ENCODE measurements at regions not wholly inside any gene's neighbourhood (a gene's known extent, or its start where the extent isn't known, plus 50 kb on each side); places are given as distances from the start of the nearest gene placed in this dataset.
"Not testable (repeated sequence)": the region's sequence is repeated elsewhere in the genome, so short reads cannot be mapped to it uniquely, and the experiment has no call there.

DNA sequence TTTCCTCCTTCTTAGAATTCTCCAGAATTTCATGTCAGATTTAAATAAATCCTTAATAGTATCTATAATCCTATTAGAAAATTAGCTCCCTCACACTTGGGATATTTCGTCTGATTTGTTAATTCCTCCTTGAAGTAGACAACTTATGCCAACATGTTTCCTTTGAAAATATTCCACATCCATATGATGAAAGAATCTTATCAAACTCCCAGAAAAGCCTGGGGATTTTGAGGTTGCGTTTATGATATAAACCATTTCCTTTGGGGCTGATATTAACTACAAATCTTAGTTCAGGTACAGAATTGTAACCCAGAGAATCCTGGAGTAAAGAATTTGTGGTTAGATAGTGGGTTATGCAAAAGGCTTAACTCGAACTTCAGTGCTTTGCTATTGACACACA is 2373.8 kb upstream of the ACO1 start:
- DNase-seq (ENCODE audit: low read depth): no peak

DNA sequence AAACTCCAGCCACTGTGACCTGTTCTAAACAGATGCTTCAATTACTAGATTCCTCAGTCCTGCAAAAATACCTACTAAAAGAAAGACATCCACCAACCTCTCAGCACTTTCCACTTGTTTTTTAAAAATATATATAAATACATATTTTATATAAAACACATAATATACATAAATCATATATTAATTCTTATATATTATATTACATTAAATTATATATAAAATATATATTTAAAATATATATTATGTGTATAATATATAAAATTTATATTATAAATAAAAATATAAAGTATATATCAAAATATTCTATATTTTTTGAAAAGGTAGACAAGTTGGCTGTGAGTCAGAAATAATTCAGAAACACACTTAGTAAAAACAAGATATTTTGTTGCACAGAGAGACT is 2371.8 kb upstream of the ACO1 start:
- no peak for DNase-seq (ENCODE audit: low read depth)

DNA sequence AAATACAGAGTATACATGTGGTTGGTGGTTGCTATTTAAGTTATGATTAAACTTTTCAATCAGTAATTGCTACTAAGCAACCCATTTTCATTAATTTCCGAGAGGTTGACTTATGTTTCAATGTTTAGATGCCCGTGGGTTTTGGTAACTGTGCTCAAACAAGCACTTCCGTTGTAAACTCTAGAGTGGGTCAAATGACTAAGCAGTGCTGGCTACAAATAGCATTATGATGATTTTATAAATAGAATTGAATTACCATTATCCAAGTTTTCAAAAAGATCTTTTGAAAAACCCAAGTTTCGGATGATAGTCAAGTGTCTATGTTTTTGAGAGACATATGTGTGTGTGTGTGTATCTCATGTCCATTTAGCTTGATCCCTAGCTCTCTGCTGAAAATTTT is 2369.4 kb upstream of the ACO1 start:
- no peak for DNase-seq (ENCODE audit: low read depth)

DNA sequence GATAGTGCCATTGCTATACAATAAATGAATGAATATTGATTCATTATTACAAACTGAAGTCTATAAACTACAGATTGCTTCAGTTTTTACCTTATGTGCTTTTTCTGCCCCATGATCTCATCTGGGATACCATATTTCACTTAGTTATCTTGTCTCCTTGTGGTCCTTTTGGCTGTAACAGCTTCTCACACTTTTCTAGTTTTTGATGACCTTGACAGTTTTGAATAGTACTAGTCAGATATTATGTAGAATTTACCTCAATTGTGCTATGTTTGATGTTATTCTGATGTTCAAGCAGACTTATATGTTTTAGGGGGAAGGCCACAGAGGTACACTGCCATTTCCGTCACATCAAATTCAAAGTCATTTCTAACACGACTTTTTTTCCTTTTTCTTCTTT is 2364.3 kb upstream of the ACO1 start:
- no peak for DNase-seq (ENCODE audit: low read depth)

DNA sequence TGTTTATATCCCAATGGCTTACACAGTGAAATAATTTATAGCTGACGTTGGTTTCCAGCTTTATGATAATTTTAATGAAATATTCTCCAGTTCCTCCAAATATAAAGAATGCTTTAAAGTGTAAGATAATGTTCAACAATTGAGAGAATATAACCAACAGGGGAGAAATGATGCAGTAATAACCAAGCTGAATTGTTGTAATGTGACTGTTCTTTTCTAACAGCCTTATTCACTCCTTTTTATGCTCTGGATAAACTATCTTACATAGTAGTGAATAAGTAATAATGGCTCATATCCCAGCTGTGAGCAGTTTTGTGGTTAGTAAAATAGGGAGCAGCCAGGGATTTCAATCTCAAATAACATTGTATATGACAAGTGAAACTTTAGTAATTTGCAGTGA is 2348.7 kb upstream of the ACO1 start:
- no peak for DNase-seq (ENCODE audit: low read depth)

DNA sequence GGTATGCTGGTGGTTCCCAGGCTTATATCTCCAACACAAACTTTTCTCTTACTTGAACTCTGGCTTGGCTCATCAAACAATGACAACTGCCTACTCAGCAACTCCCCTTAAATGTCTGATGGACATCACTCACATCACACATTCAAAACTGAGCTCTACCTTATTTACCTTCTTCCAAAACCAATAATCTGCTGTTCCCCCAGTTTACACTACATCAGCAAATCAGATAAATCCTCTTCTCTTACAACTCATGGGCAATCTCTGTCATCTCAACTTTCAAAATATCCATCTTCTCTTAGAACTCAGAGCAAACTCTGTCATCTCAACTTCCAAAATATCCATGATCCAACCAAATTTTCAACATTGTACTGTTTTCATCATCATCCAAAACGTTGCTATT is 2347.9 kb upstream of the ACO1 start:
- DNase-seq (ENCODE audit: low read depth): no peak

DNA sequence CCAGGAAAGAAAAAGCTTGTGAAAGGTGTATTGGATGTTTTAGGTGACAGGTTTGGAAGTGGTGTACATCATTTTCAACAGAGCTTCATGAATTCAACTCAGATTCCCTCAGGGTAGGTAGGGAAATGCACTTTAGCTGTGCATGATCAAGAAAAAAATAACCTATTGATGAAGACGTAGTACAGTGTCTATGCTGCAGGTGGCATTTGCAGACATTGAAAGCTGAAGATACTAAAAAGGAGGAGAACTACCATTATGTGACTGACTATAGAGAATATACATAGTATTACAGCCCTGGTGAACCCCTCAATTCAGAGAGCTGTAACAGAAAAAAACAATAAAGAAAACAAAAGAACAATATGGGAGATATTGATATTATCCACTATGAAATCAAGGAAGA is 2344.7 kb upstream of the ACO1 start:
- DNase-seq (ENCODE audit: low read depth): no peak

DNA sequence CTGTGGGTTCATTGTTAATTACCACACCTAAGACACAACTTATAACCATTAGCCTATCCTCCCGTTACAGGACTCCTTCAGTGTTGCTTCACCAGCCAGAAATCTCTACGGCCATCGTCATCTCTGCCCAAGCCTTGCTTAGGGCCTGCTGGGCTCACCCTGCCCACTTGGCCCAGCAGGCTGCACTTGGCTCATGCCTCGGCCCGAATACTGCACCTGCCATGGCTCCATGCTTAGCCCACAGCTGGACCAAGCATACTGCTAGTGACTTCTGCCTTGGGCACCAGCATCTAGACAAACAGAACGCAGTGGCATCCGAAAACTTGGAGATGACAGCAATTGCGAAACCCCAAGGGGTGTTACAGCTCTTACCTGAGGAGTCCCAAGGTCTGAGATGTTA is 2336.0 kb upstream of the ACO1 start:
- DNase-seq (ENCODE audit: low read depth): no peak

DNA sequence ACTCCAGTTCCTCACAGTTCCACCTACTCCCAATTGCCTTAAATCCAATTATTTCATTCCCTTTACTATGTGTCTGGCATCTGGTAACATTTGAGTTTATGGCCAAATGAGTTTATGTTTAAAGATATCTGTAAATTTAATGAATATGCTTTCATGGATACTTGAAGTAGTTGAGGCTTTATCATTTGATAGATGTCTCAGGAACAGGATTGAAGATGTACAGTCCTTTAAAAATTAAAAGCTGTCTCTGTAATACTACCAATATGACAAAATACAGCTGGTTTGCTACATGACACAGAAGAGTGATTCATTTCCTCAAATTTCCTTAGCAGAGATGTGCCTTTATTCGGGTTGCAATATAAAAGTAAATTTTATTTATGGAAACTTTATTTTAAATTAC is 2326.0 kb upstream of the ACO1 start:
- no peak for DNase-seq (ENCODE audit: low read depth)

DNA sequence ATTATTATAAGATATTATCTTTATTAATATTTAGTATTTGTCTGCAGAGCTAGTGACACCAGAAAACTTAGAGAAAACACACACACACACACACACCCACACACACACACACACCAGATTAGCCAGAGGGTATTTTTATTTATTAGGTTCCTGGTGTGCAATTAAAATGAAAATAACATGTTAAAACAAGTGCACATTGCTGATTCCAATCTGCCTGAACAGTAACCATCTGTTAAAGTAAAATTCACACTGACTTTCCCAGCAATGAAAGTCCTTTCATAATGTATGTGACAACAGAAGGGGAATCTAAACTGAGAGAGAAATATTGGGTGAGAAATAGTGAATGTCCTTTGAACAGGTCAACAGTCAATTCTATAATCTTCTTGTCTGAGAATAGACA is 2323.5 kb upstream of the ACO1 start:
- no peak for DNase-seq (ENCODE audit: low read depth)

DNA sequence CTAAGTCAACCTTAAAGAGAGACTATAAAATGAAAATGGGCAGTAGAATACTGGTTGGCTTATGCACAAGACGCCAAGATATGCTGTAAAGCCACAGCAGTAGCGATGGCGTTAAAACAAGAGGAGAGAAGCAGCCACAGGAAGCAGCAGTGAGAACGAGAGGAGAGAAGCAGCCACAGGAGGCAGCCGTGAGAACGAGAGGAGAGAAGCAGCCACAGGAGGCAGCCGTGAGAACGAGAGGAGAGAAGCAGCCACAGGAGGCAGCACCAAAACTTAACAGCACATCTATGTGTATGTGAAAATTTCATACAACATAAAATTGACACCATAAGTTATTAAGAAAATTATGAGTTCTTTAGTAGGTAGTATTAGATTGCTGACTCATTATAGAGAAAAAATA is 2318.6 kb upstream of the ACO1 start:
- no peak for DNase-seq (ENCODE audit: low read depth)

DNA sequence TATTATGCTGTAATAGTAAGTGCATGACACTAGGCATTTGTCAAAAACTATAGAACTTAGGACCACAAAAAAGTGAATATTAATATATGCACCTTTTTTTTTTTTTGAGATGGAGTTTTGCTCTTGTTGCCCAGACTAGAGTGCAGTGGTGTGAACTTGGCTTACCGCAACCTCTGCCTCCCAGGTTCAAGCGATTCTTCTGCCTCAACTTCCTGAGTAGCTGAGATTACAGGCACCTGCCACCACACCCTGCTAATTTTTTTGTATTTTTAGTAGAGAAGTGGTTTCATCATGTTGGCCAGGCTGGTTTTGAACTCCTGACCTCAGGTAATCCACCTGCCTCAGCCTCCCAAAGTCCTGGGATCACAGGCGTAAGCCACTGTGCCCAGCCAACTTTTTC is 2315.2 kb upstream of the ACO1 start:
- not testable (repeated sequence) for DNase-seq (ENCODE audit: low read depth)

DNA sequence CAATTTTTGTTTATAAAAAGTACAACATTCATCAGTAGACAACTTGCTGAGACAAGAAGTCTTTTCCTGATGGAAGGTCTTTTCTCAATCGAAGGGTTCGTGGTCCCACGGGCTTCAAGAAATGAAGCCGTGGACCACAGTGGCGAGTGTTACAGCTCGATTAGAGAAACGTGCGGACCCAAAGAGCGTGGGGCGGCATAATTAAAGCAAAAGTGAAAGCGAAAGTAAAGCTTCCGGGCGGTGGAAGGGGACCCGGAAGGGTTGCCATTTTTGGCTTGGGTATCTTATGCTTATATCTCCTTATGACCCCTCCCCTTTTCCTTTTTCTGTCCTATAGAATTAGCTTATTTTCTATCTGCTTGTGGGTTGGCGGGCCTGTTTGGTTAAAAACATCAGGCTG is 2309.4 kb upstream of the ACO1 start:
- no peak for DNase-seq (ENCODE audit: low read depth)

DNA sequence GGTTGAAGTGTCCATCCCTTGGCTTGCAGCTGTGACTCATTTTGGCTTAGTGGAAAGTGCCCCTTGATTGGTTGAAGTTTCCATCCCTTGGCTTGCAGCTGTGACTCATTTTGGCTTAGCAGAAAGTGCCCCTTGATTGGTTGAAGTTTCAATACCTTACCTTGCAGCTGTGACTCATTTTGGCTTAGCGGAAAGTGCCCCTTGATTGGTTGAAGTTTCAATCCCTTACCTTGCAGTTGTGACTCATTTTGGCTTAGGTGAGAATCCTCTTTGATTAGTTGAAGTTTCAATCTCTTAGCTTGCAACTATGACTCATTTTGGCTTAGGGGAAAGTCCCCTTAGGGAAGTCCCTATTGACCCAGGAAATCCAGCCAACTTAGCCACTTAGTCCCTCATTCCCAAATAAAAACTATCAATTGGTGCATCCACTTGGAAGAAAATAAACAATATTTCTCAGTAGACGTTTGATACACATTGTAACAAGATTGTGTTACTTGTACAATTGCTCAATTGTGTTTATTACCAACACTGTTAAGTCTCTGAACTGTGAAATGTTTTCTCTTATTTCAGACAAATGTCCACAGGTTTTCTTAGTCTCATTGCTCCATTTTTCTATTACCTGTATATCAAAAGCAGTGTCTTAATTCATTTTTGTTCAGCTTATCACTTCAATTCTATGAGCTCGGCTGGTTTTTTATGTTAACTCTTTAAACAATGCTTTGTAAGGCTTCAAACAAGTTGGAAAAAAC is 2308.8 kb upstream of the ACO1 start:
- no peak for DNase-seq (ENCODE audit: low read depth)

DNA sequence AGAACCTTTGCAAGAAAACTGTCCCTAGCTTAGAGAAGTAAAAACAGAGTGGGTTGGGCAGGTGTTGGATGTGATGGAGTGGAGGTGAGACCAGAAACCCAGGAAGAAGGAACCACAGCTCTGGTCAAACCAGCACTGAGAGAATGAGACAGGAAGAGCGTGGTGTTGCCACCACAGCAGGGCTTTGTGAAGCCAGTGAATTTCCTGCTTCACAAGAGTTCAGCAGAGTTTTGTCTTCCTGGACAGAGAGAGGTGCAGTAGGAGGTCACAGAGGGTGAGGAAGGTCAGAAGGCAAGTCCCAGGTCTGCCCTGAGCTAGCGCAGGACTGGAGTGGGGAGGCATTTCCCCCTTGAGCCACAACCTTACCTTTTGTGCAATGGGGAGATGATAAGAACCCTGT is 2306.2 kb upstream of the ACO1 start:
- DNase-seq (ENCODE audit: low read depth): no peak

DNA sequence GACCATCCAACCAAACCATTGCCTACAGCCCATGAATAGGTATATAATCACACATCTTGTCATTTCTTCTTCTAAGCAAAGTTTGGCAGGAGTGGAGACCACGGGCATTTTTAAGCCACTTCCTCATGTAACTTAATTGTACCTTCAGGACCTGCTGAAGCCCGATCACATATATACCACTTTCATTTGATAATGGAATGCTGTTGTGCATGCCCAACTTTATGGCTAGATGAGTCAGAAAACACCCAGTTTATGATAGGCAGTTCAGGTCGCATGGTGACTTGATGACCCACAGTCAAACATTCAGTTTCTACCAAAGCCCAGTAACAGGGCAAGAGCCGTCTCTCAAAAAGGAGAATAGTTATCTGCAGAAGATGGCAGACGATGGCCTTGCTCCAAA is 2295.0 kb upstream of the ACO1 start:
- no peak for DNase-seq (ENCODE audit: low read depth)

DNA sequence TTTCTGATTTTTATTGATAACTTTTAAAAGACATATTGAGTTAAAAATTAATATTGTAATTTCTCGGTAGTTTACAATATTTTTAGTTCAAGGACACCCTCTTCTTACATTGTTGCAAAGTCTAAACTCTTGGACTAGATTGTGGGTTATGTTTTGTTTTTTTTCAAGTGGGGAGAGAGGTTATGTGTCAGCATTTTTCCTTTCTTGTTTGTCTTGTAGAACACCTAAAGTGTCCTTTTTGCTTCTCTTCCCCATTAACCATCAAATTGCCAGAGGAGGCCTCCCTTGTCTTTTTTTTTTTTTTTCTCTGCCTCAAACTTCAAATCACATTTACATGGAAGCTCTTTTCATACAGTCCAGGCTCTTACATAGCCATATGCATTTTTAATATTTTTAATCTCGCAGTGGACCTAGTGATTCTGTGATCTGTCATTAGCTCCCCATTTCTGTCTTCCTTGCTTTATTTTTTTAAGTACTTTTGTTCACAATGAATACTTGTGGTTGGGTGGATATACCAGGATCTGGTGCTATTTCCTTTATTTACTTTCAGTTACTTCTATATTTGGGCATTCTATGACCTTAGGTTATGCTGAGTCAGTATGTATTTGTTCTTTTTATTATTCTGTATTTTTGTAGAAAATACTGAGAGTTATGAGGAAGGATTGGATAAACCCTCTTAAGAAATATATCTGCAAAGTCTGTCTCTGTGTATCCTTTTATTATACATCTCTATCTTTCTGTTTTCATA is 2280.6 kb upstream of the ACO1 start:
- DNase-seq (ENCODE audit: low read depth): peak; percentile 22

DNA sequence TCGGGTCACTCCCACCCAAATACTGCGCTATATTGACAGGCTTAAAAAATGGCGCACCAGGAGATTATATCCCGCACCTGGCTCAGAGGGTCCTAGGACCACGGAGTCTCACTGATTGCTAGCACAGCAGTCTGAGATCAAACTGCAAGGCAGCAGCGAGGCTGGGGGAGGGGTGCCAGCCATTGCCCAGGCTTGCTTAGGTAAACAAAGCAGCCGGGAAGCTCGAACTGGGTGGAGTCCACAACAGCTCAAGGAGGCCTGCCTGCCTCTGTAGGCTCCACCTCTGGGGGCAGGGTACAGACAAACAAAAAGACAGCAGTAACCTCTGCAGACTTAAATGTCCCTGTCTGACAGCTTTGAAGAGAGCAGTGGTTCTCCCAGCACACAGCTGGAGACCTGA is 2277.3 kb upstream of the ACO1 start:
- DNase-seq (ENCODE audit: low read depth): not testable (repeated sequence)

DNA sequence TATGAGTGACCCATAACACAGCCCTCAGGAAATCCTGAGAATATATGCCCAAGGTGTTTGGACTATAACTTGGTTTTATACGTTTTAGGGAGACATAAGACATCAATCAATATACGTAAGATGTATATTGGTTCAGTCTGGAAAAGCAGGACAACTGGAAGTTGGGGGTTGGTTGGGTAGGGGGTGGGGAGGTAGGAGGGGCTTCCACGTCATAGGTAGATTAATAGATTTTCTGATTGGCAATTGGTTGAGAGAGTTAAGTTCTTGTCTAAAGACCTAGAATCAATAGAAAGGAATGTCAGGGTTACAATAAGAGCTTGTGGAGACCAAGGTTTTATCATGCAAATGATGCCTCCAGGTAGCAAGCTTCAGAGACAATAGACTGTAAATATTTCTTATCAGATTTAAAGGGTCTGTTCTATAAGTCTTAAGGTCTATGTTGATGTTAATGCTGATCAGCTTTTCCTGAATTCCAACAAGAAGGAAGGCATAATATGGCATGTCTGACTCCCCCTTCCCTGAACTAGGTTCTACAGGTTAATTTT is 2267.7 kb upstream of the ACO1 start:
- no peak for DNase-seq (ENCODE audit: low read depth)

DNA sequence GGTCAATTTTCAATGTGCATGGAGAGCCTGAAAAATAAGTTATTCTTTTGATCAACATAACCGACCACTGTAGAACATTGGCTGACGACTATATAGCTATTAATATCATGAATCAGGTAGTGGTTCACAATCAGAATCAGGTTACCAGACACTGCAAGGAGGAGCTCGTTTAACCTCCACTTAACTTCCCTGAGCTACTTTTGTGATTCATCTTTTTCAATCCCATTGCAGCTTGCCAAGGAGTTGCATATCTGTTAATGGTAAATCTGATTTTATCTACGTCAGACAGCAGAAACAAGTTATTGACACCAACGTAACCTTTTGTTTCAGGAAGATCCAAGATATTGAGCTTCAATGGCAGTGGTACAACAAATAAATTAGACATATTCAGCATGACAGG is 2263.8 kb upstream of the ACO1 start:
- DNase-seq (ENCODE audit: low read depth): no peak

DNA sequence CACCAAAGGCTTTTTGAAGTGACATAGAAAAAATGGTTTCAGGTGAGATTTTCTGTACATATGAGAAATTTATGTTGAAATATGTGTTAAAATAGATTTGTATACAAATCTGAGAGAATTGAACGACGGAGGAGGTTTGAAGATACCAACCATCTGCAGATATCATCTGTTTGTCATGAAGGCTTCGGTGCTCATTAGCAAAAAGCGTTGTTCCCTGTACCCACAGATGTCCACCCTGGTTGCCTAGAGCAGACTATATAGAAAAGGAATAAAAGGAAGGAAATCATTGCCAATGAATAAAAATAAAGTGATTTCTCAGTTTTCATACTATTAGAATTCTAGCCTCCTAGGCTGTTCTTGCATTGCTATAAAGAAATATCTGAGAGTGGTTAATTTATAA is 2262.8 kb upstream of the ACO1 start:
- DNase-seq (ENCODE audit: low read depth): no peak

DNA sequence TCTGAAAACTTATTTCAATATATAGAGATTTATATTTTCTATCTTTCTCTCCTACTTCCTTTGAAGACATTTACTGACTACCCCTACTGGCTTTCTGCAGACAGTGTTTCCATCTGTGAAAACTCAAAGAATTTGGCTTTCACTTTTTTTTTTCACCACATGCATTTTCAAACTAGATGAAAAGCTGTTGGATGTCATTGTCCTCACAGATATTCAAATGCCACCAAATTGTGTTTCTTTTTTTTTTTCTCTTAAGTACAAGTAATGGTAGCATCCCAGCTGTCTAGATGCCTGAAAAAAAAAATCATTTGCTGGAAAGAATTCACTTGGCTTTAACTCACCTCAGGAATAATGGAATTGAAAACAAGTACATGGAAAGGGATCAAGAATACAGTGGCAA is 2258.6 kb upstream of the ACO1 start:
- DNase-seq (ENCODE audit: low read depth): no peak

DNA sequence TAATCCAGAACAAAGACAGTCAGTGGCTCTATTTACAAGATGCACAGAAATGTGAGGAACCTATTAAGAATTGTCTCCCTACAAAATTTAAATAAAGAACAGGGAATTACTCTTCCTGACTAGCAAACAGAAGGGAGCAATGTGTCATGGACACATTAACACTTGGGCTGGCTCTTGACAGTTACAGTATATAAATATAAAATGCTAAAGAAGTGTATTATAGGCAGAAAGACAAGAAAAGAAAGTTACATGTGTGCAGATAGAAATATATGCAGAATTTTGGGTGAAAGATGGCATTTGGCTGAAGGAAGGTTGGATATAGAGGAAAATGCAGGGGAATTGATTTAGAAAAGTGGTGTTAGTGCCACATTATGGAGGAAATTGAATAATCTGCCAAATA is 2257.1 kb upstream of the ACO1 start:
- DNase-seq (ENCODE audit: low read depth): no peak

DNA sequence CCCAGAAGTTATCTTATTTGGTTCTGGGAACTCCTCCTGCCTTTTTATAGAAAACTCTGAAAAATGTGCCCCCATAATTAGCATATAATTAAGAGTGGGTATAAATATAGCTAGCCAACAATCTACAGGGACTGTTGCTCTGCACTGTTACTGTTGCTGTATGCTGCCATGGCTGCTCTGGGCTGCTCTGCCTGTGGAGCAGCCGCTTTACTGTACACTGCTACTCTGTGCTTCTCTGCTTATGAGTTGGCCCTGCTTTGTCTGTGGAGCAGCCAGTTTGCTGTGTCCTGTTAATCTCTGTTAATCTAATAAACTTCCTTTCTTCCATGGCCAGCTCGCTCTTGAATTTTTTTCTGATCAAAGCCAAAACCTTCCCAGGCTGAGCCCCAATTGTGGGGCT is 2244.0 kb upstream of the ACO1 start:
- no peak for DNase-seq (ENCODE audit: low read depth)
